ENCODE measurements at regions not wholly inside any gene's neighbourhood (a gene's known extent, or its start where the extent isn't known, plus 50 kb on each side); places are given as distances from the start of the nearest gene placed in this dataset.
"Not testable (repeated sequence)": the region's sequence is repeated elsewhere in the genome, so short reads cannot be mapped to it uniquely, and the experiment has no call there.

- DNase-seq: no peak
Measured at GRCh38 chr11:123338997-123339752, 90.9 kb upstream of the GRAMD1B start.

DNA sequence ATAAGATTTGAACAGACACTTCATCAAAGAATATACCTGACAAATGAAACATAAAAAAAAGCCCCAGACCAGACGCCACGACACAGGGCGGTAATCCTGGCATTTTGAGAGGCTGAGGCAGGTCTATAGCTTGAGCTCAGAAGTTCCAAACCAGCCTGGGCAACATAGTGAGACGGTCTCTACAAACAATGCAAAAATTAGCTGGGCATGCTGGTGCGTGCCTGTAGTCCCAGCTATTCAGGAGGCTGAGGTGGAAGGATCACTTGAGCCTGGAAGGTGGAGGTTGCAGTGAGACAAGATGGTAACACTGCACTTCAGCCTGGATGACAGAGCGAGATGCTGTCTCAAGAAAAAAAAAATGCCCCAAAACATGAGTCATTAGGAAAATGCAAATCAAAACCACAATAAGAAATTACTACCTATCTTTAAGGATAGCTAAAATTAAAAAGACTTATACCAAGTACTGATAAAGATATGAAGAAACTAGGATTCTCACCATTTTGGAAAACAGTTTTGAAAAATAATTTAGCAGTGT, 91.7 kb upstream of the GRAMD1B start:
- DNase-seq: no peak

GRCh38 chr11:123334925-123335324, 95.1 kb upstream of the GRAMD1B start:
- no peak for DNase-seq

DNA sequence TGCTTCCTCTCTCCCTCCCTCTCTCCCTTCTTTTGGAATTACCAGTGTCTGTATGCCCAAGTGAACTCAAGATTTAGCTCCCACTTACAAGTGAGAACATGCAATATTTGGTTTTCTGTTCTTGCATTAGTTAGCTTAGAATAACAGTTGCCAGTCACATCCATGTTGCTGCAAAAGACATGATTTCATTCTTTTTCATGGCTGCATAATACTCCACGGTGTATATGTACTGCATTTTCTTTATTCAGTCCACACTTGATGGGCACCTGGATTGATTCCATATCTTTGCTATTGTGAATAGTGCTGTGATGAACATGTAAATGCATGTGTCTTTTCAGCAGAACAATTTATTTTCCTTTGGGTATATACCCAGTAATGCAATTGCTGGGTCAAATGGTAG, 97.5 kb upstream of the GRAMD1B start:
- DNase-seq: not testable (repeated sequence)

DNA sequence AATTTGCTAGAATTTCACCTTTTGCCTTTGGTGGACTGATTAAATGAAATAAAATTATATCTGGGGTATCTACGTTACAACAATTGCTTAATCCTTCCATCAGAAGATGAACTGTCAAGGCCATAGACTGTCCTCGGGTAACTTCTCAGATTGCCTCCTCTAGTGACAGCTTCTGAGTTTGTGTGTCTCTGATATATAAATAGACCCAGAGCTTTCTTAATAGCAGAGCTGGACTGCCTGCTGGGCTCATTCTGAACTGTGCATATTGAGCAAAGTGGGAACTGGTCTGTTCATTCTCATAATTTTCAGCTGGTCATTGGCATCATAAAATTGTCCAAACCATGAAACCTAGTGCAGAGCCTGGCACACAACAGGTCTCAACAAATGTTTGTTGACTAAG, 99.1 kb upstream of the GRAMD1B start:
- DNase-seq: no peak

DNA sequence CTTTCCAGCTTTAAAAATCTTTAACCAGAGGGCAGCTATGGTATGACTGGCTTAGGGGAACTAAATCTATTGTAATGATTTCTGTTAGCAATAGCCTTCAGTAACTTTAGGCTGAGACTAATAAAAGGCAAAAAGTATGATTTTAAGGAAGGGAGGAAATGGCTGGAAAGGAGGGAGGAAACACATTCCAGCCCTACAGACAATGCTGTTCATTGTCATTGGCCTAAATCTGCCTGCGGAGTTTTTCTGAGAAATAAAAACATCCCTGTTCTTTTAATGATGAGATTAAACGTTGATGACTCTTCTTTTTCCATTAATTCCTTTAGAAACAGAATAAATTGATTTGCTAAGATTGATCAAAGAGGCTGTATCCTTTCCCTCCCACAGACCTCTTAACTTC, 99.6 kb upstream of the GRAMD1B start:
- DNase-seq: no peak

GRCh38 chr11:123330071-123330470, 100.0 kb upstream of the GRAMD1B start:
- DNase-seq: no peak

DNA sequence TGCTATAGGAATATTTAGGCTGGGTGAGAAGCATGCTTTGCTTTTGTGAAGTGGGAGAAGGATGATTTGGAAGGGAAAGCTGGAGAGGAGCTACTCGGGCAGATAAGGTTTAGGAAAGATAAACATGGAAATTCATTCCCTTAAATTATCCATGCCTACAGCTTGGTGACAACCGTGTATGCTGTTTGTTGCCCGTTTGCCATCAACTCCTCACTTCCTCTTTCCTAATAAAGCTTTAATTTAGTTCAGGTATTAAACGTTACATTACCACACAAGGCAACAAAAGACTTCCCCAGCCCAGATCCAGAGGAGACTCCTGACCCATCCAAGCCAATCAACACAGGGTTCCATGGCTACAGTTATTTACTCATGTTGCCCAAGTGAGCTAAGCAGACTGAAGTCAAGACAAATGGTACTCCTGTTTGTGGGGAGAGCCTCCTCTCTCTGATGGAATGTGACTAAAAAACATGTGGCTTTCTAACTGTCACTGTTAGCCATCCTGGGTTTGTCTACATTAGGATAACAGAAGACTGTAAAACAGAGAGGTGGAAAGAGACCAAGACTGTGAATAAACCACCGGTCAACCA, 101.7 kb upstream of the GRAMD1B start:
- no peak for DNase-seq

GRCh38 chr11:123325533-123325932, 104.5 kb upstream of the GRAMD1B start:
- no peak for DNase-seq

DNA sequence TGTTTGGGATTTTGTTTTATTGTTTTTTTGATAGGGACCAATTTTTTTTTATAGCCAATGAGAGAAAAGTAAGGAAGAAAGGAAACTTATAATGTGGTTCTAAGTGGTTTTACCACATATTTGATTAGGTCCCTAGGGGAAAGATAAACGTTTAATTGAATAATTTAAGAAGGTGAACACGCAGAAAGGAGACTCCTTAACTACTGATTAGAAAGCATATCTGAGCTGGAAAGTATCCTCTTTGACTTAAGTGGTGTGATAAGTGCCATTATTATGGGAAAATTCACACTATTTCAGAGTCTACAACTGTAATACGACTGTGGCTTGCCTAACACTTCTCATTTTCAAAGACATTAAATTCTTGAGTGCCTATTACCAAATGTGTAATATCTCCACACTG, 106.5 kb upstream of the GRAMD1B start:
- DNase-seq: no peak

- DNase-seq: no peak
Measured at GRCh38 chr11:123321636-123322035, 108.4 kb upstream of the GRAMD1B start.

- DNase-seq: no peak
Measured at GRCh38 chr11:123318623-123319022, 111.4 kb upstream of the GRAMD1B start.

DNA sequence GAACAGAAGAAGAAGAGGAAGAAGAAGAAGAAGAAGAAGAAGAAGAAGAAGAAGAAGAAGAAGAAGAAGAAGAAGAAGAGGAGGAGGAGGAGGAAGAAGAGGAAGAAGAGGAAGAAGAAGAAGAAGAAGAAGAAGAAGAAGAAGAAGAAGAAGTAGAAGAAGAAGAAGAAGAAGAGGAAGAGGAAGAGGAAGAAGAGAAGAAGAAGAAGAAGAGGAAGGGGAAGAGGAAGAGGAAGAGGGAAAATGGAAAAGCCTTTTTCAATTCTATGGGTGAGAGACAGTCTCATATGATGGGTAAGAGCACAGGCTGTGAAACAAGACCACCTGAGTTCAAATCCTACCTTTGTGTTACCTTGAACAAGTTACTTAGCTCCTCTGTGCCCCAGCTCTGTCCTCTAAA, 111.9 kb upstream of the GRAMD1B start:
- not testable (repeated sequence) for DNase-seq

- DNase-seq: no peak
Measured at GRCh38 chr11:123316003-123316402, 114.1 kb upstream of the GRAMD1B start.

DNA sequence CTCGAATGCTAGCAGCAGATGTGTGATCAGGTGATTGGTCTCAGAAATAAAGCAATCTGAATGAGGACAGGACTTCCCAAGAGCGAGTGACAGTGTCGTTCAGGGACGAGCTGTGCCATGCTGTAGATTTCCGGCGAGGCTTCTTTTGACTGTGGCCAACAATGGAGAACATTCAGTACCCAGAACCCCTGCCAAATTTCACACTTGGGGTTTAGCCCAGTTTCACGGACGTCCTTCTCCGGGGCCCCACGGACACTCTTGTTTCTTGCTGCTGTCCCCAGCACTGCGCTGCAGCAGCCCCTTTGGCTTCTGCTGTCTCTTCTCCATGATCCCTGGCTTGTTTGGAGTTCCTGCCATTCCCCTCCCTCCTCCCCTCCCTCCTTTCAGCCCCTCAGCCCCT, 115.1 kb upstream of the GRAMD1B start:
- DNase-seq: no peak

DNA sequence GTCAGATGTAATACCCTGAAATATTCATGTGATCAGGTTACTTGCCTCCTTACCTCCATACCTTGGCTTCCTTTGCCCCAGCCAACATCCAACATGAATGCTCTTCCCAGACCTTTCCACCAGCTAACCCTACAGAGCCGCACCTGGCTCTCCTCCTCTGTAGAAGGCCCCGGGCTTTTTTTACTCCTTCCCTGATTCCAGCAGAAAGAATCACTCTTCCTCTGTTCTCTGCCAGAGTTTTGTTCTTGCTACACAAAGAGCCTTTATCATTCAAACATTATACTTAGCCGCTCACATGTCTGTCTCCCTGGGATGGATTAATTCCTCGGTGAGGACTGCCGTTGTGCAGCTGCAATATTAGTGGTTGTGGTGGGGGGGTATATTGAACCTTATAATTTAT, 116.8 kb upstream of the GRAMD1B start:
- DNase-seq: no peak

- DNase-seq: peak; percentile 57
Measured at GRCh38 chr11:123308077-123308476, 113.0 kb upstream of the CLMP start.

GRCh38 chr11:123307276-123307675, 112.2 kb upstream of the CLMP start:
- no peak for DNase-seq

DNA sequence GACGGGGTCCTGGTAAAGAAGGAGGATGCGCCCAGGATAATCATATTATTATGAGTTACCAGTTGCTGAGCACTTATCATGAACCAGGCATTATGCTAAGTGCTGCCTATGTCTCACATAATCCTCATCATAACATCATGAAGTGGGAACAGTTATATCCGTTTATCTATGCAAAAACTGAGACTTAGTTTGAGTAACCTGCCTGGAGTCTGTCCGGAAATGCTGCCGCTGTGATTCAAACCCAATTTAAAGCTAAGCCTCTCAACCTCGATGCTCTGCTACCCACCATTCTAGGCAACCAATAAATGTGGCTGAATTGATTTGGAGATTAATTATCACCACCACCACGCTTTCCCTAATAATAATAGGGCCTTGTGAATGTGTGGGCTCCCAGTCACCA, 111.5 kb upstream of the CLMP start:
- DNase-seq: no peak

DNA sequence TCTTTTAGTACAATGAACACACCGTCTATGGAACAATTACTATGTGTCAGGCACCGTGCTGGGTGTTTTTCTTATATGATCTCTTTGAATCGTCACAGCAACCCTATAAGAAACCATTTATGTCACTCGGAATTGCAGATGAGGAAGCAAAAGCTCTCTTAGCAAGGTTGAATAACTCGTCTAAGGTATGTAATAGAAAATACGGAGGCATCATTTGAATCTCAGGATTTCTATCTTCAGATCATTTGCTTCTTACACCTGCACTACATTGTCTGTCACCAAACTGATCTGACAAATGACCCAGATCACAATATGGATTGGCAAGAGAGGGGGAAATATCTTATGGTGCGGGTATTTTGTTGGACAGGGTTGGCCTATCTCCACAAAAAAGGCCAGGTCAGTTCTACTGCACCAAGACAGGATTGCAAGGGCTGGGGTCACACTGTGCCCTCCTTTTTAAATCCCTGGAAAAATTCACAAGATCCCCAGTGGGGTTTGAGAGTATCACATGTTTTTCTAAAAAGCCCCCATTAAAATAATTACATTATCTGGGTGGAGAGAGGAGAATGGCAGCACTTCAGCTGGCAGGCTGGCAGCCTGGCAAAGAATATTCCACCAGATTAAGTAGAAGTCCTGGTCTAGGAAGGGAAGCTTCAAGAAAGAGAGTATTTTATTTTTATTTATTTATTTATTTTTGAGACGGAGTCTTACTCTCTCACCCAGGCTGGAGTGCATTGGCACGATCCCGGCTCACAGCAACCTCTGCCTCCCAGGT, 110.7 kb upstream of the CLMP start:
- no peak for DNase-seq

DNA sequence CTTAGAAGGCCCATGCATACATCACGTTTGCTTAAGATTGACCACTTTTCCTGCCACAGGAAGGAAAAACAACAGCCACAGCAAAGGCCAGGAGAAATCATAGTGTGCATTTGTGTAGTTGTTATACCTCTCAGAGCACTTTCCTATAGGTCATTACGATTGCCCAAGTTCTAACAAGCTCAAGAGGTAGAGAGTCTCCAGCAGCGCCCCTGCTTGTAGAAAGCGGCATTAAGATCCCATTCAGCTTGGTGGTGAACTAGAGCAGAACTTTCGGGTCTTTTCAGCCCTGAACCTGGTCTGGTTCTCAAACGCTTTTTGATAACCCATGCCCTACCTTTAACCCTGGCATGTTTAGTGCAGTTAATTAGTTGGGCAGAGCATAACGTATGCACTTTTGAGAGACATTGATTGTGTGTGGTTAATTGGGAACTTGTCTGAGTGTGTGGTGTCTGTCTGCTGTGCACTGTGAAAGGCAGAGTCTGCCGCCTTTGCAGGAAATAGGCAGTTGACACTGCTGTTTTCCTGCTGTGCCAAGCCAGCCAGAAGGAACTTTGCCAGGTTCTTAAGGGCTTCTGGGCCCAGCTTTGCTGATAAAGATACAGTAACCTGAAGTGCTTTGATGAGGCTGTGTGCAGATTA, 109.9 kb upstream of the CLMP start:
- DNase-seq: peak; percentile 78

DNA sequence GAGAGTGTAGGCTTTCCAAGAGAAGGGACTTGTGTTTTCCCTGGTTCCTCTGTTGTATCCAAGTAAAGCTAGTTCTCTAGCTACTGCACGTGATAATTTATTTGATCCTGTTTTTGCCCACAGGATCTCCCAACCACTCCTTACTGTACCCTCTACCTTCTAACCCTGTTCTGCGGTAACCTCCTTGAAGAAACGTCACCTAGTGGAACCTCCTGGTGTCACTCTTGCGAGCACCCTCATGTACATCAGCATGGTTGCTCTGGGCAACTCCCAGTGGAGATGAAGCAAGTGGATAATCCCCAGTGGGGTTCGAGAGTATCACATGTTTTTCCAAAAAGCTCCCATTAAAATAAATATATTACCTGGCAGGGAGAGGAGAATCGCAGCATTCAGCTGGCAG, 108.9 kb upstream of the CLMP start:
- no peak for DNase-seq

DNA sequence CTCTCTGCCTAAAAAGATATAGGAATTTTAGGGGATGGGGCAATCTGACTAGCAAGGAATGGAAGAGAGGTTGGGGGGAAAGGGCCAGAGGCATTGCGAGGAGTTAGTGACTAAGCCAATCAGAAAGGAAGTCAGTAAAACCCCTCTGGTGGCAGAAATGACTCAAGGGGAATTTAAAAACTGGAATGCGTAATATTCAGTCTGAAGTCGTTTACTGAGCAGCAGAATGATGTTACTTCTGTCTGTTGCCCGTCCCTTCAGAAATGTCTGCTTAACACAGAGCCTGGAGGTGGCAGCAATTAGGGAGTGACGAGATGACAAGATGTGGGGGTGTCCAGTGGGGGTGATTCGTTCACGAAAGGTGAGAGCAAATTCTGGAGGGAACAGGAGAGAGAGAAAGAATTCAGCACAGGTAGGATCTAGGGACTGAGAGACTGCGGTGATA, 107.7 kb upstream of the CLMP start:
- DNase-seq: no peak

Measured in NCI-H2029 (cell line).